ENCODE measurements at regions not wholly inside any gene's neighbourhood (a gene's known extent, or its start where the extent isn't known, plus 50 kb on each side); places are given as distances from the start of the nearest gene placed in this dataset.

- no peak for TF ChIP-seq POLR2A (IDR thresholded peaks at IDR 0.05; ENCODE audit: low read depth, low read length)
- no peak for TF ChIP-seq TAF1 (IDR thresholded peaks at IDR 0.05; ENCODE audit: low read depth, low read length)
- TF ChIP-seq POLR2AphosphoS5 (IDR thresholded peaks at IDR 0.05; ENCODE audit: low read depth, low read length), result no peak
- TF ChIP-seq SPI1 (IDR thresholded peaks at IDR 0.05; ENCODE audit: low read depth, low read length), result no peak
- no peak for TF ChIP-seq PAX5 (IDR thresholded peaks at IDR 0.05; ENCODE audit: insufficient read depth, low read length, severe bottlenecking)
Measured at GRCh38 chr2:129236601-129237000, 742.9 kb upstream of the RAB6C start.
